KMS-11 (cell line): ENCODE measurements at regions not wholly inside any gene's neighbourhood (a gene's known extent, or its start where the extent isn't known, plus 50 kb on each side); places are given as distances from the start of the nearest gene placed in this dataset.

Source experiments
- H2AFZ ChIP-seq: fragments of 200-600 bp; sonication (generic); 2 replicates; pipeline ENCODE4 v1.6.1; 2016; ENCODE audit warnings: antibody characterized with exemption, mixed run types, low read depth
- H3K27ac ChIP-seq: fragments of 200-600 bp; sonication (generic); 2 replicates; pipeline ENCODE4 v1.6.1; 2016; ENCODE audit warnings: mild to moderate bottlenecking, mixed run types
- H3K27me3 ChIP-seq: fragments of 200-600 bp; sonication (generic); 2 replicates; pipeline ENCODE4 v1.6.1; 2017; ENCODE audit warnings: mild to moderate bottlenecking, low read depth, mixed run types, moderate library complexity; ENCODE audit not compliant: insufficient read depth
- H3K36me3 ChIP-seq: fragments of 200-600 bp; sonication (generic); 2 replicates; pipeline ENCODE4 v1.6.1; 2017; ENCODE audit warnings: mild to moderate bottlenecking, mixed run types; ENCODE audit not compliant: insufficient read depth
- H3K4me1 ChIP-seq: fragments of 200-600 bp; sonication (generic); 2 replicates; pipeline ENCODE4 v1.6.1; 2016; ENCODE audit warnings: mild to moderate bottlenecking, low read depth, mixed run types; ENCODE audit not compliant: poor library complexity, severe bottlenecking
- H3K4me2 ChIP-seq: fragments of 200-600 bp; sonication (generic); 2 replicates; pipeline ENCODE4 v1.7.0; 2016; ENCODE audit warnings: mild to moderate bottlenecking, mixed run types
- H3K4me3 ChIP-seq: fragments of 200-600 bp; sonication (generic); IDR thresholded peaks from 2 replicates; pipeline ENCODE4 v1.6.1; 2017; ENCODE audit warnings: low read depth, low read length, mixed read lengths; ENCODE audit not compliant: insufficient read depth
- H3K79me2 ChIP-seq: fragments of 200-600 bp; sonication (generic); 2 replicates; pipeline ENCODE4 v1.6.1; 2016; ENCODE audit warnings: low read depth, mixed run types; ENCODE audit not compliant: insufficient read depth
- H3K9ac ChIP-seq: fragments of 200-600 bp; sonication (generic); 2 replicates; pipeline ENCODE4 v1.6.1; 2016; ENCODE audit warnings: mild to moderate bottlenecking, mixed run types
- H4K20me1 ChIP-seq: fragments of 200-600 bp; sonication (generic); 2 replicates; pipeline ENCODE4 v1.6.1; 2016; ENCODE audit warnings: mild to moderate bottlenecking, mixed run types; ENCODE audit not compliant: insufficient read depth
- CTCF ChIP-seq: fragments of 200-600 bp; sonication (generic); conservative IDR thresholded peaks from 2 replicates; pipeline ENCODE4 v1.6.1; 2017; ENCODE audit warnings: low read depth, mild to moderate bottlenecking, antibody characterized with exemption, low read length, moderate library complexity, mixed read lengths

- Histone ChIP-seq H3K4me1 (no peaks in the 10 kb centered on the region), H3K4me2 (no peak overlapping the region)
- no peak for TF ChIP-seq CTCF
Measured at GRCh38 chr3:519026-519425, 322.5 kb downstream of the CHL1 start.

GRCh38 chr3:522888-523287, 326.3 kb downstream of the CHL1 start:
- Histone ChIP-seq H4K20me1 (no peaks in the 10 kb centered on the region), H2AFZ (no peak overlapping the region), H3K4me3 (no peak overlapping the region), H3K9ac (no peak overlapping the region), H3K79me2 (no peaks in the 10 kb centered on the region), H3K27ac (no peak overlapping the region), H3K36me3 (no peaks in the 10 kb centered on the region), H3K27me3 (no peaks in the 10 kb centered on the region), H3K4me1 (no peaks in the 10 kb centered on the region), H3K4me2 (no peak overlapping the region)
- TF ChIP-seq CTCF = no peak

More at GRCh38 chr3:519026-519425, 322.5 kb downstream of the CHL1 start:
- Histone ChIP-seq H3K27ac (no peak overlapping the region), H3K4me3 (no peak overlapping the region), H3K36me3 (no peaks in the 10 kb centered on the region), H3K9ac (no peak overlapping the region), H4K20me1 (no peaks in the 10 kb centered on the region), H3K79me2 (no peaks in the 10 kb centered on the region), H2AFZ (no peak overlapping the region), H3K27me3 (no peaks in the 10 kb centered on the region)

GRCh38 chr3:525415-525814, 328.9 kb downstream of the CHL1 start:
- H3K36me3 ChIP-seq = no peaks in the 10 kb centered on the region
- no peak overlapping the region for H3K27ac ChIP-seq
- no peak overlapping the region for H3K4me2 ChIP-seq
- no peaks in the 10 kb centered on the region for H3K27me3 ChIP-seq
- no peak overlapping the region for H3K9ac ChIP-seq
- TF ChIP-seq CTCF = no peak
- H3K4me1 ChIP-seq = no peaks in the 10 kb centered on the region
- H2AFZ ChIP-seq = no peak overlapping the region
- no peak overlapping the region for H3K4me3 ChIP-seq
- H3K79me2 ChIP-seq = no peaks in the 10 kb centered on the region
- H4K20me1 ChIP-seq = no peaks in the 10 kb centered on the region

GRCh38 chr3:535566-536416, 339.2 kb downstream of the CHL1 start:
- no peak overlapping the region for H3K4me2 ChIP-seq
- TF ChIP-seq CTCF = no peak
- H3K4me3 ChIP-seq = no peak overlapping the region
- H3K4me1 ChIP-seq = no peaks in the 10 kb centered on the region
- H4K20me1 ChIP-seq = no peaks in the 10 kb centered on the region
- H2AFZ ChIP-seq = no peak overlapping the region
- no peaks in the 10 kb centered on the region for H3K27me3 ChIP-seq
- no peaks in the 10 kb centered on the region for H3K36me3 ChIP-seq
- no peak overlapping the region for H3K27ac ChIP-seq
- no peak overlapping the region for H3K9ac ChIP-seq
- H3K79me2 ChIP-seq = no peaks in the 10 kb centered on the region
